ENCODE measurements at regions not wholly inside any gene's neighbourhood (a gene's known extent, or its start where the extent isn't known, plus 50 kb on each side); places are given as distances from the start of the nearest gene placed in this dataset.
"Not testable (repeated sequence)": the region's sequence is repeated elsewhere in the genome, so short reads cannot be mapped to it uniquely, and the experiment has no call there.

GRCh38 chr9:7315116-7315515 is 484.5 kb downstream of the DMAC1 start:
- intact Hi-C loops (cut with DNase I; ENCODE audit: low total_unique reads): no loop called here
- no peak for DNase-seq
- peaks cover 0 to 26% (median 12%) of the 10 kb centered on the region in 4 donors for H3K4me1 ChIP-seq
- no peak for TF ChIP-seq CTCF (IDR thresholded peaks at IDR 0.05)
- H3K27ac ChIP-seq: peak overlapping the region; percentile 67 to 80
- H3K36me3 ChIP-seq: no peaks in the 10 kb centered on the region
- no peaks in the 10 kb centered on the region for H3K27me3 ChIP-seq
- peaks cover 0 to 7% (median 6%) of the 10 kb centered on the region in 3 donors for H3K9me3 ChIP-seq
- H3K4me3 ChIP-seq: no peak overlapping the region

- TF ChIP-seq CTCF (IDR thresholded peaks at IDR 0.05): no peak
- Histone ChIP-seq H3K27me3 (no peaks in the 10 kb centered on the region), H3K36me3 (no peaks in the 10 kb centered on the region), H3K27ac (no peak overlapping the region), H3K4me1 (peaks cover 0 to 26% (median 12%) of the 10 kb centered on the region in 4 donors), H3K9me3 (peaks cover 0 to 7% (median 6%) of the 10 kb centered on the region in 3 donors), H3K4me3 (no peak overlapping the region)
- DNase-seq: no peak
- intact Hi-C loops (cut with DNase I; ENCODE audit: low total_unique reads): no loop called here
These were observed 486.2 kb downstream of the DMAC1 start for GRCh38 chr9:7313389-7313788.

GRCh38 chr9:7309051-7309450 is 490.5 kb downstream of the DMAC1 start:
- H3K27ac ChIP-seq; H3K27me3 ChIP-seq; intact Hi-C loops (cut with DNase I; ENCODE audit: low total_unique reads); H3K9me3 ChIP-seq; H3K4me1 ChIP-seq; H3K4me3 ChIP-seq; H3K36me3 ChIP-seq; DNase-seq: not testable (repeated sequence)

GRCh38 chr9:7305677-7306076 is 493.9 kb downstream of the DMAC1 start:
- DNase-seq: no peak
- Histone ChIP-seq H3K27me3 (no peaks in the 10 kb centered on the region), H3K9me3 (no peaks in the 10 kb centered on the region), H3K36me3 (no peaks in the 10 kb centered on the region), H3K4me1 (peaks cover 0 to 13% (median 0%) of the 10 kb centered on the region in 4 donors), H3K27ac (no peak overlapping the region), H3K4me3 (no peak overlapping the region)
- TF ChIP-seq CTCF (IDR thresholded peaks at IDR 0.05): no peak
- intact Hi-C loops (cut with DNase I; ENCODE audit: low total_unique reads): no loop called here

- TF ChIP-seq CTCF (IDR thresholded peaks at IDR 0.05): no peak
These were observed 495.0 kb downstream of the DMAC1 start for GRCh38 chr9:7304627-7304995.

GRCh38 chr9:7303907-7304626 is 495.5 kb downstream of the DMAC1 start:
- intact Hi-C loops (cut with DNase I; ENCODE audit: low total_unique reads): no loop called here
- no peak for DNase-seq
- Histone ChIP-seq H3K36me3 (no peaks in the 10 kb centered on the region), H3K9me3 (no peaks in the 10 kb centered on the region), H3K4me1 (peaks cover 0 to 13% (median 0%) of the 10 kb centered on the region in 4 donors), H3K27me3 (no peaks in the 10 kb centered on the region), H3K4me3 (no peak overlapping the region), H3K27ac (no peak overlapping the region)
- no peak for TF ChIP-seq CTCF (IDR thresholded peaks at IDR 0.05)

More at GRCh38 chr9:7304627-7304995, 495.0 kb downstream of the DMAC1 start:
- H3K9me3 ChIP-seq: no peaks in the 10 kb centered on the region
- no peak overlapping the region for H3K4me3 ChIP-seq
- intact Hi-C loops (cut with DNase I; ENCODE audit: low total_unique reads): no loop called here
- peaks cover 0 to 13% (median 0%) of the 10 kb centered on the region in 4 donors for H3K4me1 ChIP-seq
- no peak for DNase-seq
- H3K27ac ChIP-seq: no peak overlapping the region
- H3K36me3 ChIP-seq: no peaks in the 10 kb centered on the region
- no peaks in the 10 kb centered on the region for H3K27me3 ChIP-seq

Measured in tibial artery (tissue), 4 donors.